Activated naive CD8-positive, alpha-beta T cell (primary cell): ENCODE measurements at regions not wholly inside any gene's neighbourhood (a gene's known extent, or its start where the extent isn't known, plus 50 kb on each side); places are given as distances from the start of the nearest gene placed in this dataset.

ENCODE experiments used
- H3K27ac Mint-ChIP-seq: one replicate; pipeline ENCODE4 v1.8.0; 2021; ENCODE audit warnings: mixed read lengths
- H3K27me3 Mint-ChIP-seq: one replicate; pipeline ENCODE4 v1.8.0; 2021; ENCODE audit warnings: mixed read lengths
- H3K36me3 Mint-ChIP-seq: one replicate; pipeline ENCODE4 v1.8.0; 2021; ENCODE audit warnings: mixed read lengths
- H3K4me1 Mint-ChIP-seq: one replicate; pipeline ENCODE4 v1.8.0; 2021; ENCODE audit warnings: low read depth, mixed read lengths
- H3K4me3 Mint-ChIP-seq: one replicate; pipeline ENCODE4 v1.8.0; 2021; ENCODE audit warnings: mild to moderate bottlenecking, mixed read lengths
- H3K9me3 Mint-ChIP-seq: one replicate; pipeline ENCODE4 v1.8.0; 2021; ENCODE audit warnings: low read depth, mixed read lengths

DNA sequence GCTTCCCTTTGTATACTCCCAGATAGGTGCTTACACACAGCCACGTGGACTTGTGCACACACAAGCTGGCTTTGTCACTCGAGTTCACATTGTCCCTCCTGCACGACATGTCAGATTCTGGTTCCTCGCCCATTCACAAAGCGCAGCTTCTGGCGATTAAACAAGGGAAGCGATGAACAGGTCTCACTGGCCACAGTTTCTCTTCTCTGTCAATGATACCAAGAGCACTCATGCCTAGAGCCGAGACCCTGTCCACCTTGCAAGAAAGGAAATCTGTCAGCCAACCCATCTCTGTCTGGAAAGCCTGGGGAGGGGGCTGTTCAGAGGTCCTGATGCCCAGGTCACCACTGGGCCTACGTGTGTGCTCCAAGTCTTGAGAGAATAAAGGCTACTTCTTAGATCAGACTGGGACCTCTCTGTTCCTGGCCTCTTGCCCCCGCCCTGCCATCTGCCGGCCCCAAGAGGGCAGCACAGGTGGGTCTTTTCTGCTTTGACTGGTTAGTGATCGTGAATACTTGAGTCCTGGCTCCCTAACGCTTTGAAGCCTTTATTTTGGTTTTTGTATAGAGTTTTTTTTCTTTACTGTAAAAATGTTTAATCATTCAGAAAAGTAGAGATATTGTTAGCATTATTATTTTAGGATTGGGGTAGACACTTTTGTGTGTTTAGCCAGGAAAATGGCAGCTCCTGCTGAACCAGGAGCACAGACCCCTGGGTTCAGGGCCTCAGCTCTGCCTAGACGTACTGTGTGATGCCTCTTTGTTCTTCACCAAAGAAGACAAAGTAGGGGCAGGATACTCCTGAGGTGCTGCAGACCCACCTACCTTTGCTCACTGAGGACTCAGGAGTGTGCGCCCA, 104.7 kb downstream of the MRM1 start:
- Mint-ChIP-seq H3K4me3 (no peak overlapping the region), H3K27ac (no peak overlapping the region), H3K27me3 (peaks cover 22% of the 10 kb centered on the region)

DNA sequence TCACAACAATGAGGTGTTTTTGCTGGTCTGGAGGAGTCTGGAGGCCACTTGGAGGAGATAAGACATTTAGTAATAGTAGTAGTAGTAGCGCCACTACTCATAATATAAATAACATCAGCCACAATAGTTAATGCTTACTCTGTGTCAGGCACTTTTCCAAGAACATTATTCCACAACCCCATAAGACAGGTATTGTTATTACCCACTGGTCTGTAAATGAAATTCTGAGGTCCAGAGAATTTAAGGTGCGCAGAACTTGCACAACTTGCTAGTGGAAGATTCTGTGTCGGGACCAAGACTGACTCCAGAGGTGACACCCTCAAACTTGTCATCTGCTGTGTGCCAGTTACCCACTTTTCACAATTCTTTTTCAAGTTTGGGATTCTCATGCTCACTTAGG, 106.5 kb downstream of the MRM1 start:
- no peaks in the 10 kb centered on the region for H3K9me3 Mint-ChIP-seq

More for the DNA sequence above, 104.7 kb downstream of the MRM1 start:
- H3K4me1 Mint-ChIP-seq: no peaks in the 10 kb centered on the region
- no peaks in the 10 kb centered on the region for H3K9me3 Mint-ChIP-seq
- H3K36me3 Mint-ChIP-seq: peaks cover 6% of the 10 kb centered on the region

DNA sequence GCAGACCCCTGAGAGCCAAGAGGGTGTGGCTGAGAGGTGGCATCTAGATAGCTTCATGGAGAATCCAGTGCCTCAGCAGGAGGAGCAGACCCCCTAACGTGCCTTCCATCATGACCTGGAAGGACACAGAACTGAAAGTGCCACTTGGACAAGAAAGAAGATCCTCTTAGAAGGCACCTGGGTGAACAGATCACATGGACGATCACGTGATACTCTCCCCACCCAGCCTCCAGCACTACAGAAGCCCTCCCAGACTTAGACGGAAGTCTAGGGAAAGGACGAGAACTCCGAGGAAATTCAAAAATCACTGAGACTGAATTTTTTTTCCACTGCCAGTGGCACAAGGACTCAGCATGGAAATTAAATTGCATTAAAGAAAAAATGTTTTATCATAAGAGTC, 113.4 kb downstream of the MRM1 start:
- Mint-ChIP-seq H3K4me1 (no peaks in the 10 kb centered on the region), H3K36me3 (no peaks in the 10 kb centered on the region), H3K4me3 (no peak overlapping the region), H3K27me3 (no peaks in the 10 kb centered on the region), H3K9me3 (no peaks in the 10 kb centered on the region), H3K27ac (no peak overlapping the region)

More for the DNA sequence above, 106.5 kb downstream of the MRM1 start:
- H3K36me3 Mint-ChIP-seq: no peaks in the 10 kb centered on the region
- H3K27ac Mint-ChIP-seq: no peak overlapping the region
- H3K27me3 Mint-ChIP-seq: peaks cover 10% of the 10 kb centered on the region
- H3K4me3 Mint-ChIP-seq: no peak overlapping the region
- H3K4me1 Mint-ChIP-seq: no peaks in the 10 kb centered on the region

DNA sequence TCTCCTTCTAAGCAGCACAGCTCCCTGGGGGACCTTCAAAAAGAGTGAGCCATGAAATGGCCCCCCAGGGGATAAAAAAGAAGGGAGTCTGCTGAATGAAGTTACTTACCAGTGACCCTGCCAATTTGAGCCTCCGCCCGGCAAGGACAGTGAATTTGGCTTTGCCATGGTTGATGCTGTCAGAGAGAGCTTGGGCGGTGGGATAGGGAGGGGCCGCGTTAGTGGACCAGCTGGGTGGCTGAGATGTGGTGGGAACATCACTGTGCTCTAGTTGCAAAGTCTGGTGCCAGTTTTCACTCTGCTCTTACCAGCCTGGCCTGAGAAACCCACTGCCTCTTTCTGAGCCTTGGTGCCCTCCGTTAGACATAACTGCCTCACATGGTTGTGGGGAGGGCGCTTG, 114.6 kb downstream of the MRM1 start:
- Mint-ChIP-seq H3K4me1 (peaks cover 5% of the 10 kb centered on the region), H3K9me3 (no peaks in the 10 kb centered on the region), H3K36me3 (no peaks in the 10 kb centered on the region)

GRCh38 chr17:36717088-36717487, 115.7 kb downstream of the MRM1 start:
- Mint-ChIP-seq H3K4me3 (no peak overlapping the region), H3K9me3 (no peaks in the 10 kb centered on the region), H3K4me1 (peaks cover 15% of the 10 kb centered on the region), H3K27ac (no peak overlapping the region), H3K27me3 (no peaks in the 10 kb centered on the region), H3K36me3 (no peaks in the 10 kb centered on the region)

More for the DNA sequence above, 114.6 kb downstream of the MRM1 start:
- no peak overlapping the region for H3K4me3 Mint-ChIP-seq
- no peak overlapping the region for H3K27ac Mint-ChIP-seq
- H3K27me3 Mint-ChIP-seq: no peaks in the 10 kb centered on the region

DNA sequence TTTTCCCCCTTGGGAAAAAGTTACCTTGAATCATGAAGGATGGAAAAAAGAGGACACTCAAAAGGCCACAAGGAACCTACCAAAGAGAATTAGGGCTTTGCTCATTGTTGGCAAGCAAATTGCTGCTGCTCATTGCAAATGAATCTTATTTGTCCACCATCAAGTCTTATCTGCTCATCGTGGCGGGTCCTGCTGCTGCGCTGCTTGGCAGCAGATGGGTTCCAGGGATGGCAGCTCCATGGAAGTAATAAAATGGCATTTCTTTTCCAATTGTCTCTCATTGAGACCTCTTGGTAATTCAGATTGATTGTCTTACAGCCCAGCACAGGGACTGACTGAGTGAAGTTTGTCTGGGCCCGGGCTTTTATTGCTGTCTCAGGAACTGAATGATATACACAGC, 118.7 kb downstream of the MRM1 start:
- H3K4me3 Mint-ChIP-seq: no peak overlapping the region
- H3K36me3 Mint-ChIP-seq: no peaks in the 10 kb centered on the region
- peak overlapping the region; percentile 98 for H3K27ac Mint-ChIP-seq
- H3K9me3 Mint-ChIP-seq: no peaks in the 10 kb centered on the region
- H3K27me3 Mint-ChIP-seq: no peaks in the 10 kb centered on the region
- peaks cover 37% of the 10 kb centered on the region for H3K4me1 Mint-ChIP-seq

- Mint-ChIP-seq H3K4me3 (peak overlapping the region; percentile 86), H3K36me3 (no peaks in the 10 kb centered on the region), H3K27ac (peak overlapping the region; percentile 98), H3K9me3 (no peaks in the 10 kb centered on the region), H3K27me3 (no peaks in the 10 kb centered on the region), H3K4me1 (peaks cover 46% of the 10 kb centered on the region)
Measured at GRCh38 chr17:36721560-36722120, 120.3 kb downstream of the MRM1 start.

DNA sequence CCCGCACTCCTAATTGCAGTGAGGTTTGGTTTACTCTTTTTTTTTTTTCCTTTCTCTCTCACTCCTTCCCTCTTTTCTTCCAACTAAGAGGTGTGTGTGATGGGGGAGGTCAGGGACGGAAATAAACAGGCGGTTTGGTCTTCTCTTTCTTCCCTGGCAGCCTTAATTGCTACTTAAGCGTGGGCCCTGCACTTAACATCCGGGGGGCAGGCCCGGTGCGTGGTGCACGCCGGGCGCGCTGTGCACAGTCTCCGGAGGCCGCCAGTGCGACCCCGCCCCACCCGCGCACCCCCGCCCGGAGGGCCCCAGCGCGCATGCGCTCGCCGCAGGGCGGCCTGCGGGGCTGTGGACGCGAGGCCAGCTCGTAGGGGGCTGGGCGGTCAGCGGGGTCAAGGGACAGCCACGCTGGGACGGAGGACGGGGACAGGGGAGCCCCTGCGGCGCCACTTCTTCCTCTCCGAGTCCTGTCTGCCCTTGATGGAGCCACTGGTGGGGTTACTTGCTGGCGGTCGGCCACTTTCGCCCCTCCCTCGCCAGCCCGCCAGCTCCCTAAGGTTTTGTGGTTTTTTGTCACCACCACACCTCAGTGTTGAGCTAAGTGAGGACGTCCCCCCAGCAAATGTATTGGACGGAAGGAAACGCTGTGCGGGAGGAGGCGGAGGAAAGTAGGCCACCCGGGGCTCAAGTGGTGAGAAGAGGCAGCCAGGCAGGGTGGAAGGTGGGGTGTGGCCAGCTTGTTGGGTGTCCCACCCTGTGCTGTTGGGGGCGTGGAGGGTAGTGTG, 120.9 kb downstream of the MRM1 start:
- peak overlapping the region; percentile 86 for H3K4me3 Mint-ChIP-seq
- H3K36me3 Mint-ChIP-seq: no peaks in the 10 kb centered on the region
- no peaks in the 10 kb centered on the region for H3K27me3 Mint-ChIP-seq
- H3K9me3 Mint-ChIP-seq: no peaks in the 10 kb centered on the region
- H3K27ac Mint-ChIP-seq: peak overlapping the region; percentile 98
- peaks cover 52% of the 10 kb centered on the region for H3K4me1 Mint-ChIP-seq

DNA sequence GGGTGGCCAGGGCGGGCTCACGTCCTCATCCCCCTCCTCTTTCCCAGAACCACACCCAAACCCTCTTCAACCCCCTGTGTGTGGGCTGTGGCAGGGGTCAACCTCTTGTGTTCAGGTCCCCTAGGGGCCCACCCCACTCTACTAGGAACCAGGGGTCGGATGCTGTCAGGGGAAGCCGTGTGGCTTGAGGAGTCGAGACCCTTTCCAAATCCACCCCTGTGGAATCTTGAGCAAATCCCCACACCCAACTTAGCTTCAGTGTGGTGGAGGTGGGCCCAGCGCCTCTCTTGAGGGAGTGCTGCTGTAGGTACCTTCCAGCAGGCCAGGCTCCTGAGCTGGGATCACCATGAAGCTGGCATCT, 121.5 kb downstream of the MRM1 start:
- Mint-ChIP-seq H3K9me3 (no peaks in the 10 kb centered on the region), H3K4me3 (peak overlapping the region; percentile 78), H3K4me1 (peaks cover 56% of the 10 kb centered on the region), H3K27me3 (no peaks in the 10 kb centered on the region), H3K27ac (peak overlapping the region; percentile 80), H3K36me3 (no peaks in the 10 kb centered on the region)

DNA sequence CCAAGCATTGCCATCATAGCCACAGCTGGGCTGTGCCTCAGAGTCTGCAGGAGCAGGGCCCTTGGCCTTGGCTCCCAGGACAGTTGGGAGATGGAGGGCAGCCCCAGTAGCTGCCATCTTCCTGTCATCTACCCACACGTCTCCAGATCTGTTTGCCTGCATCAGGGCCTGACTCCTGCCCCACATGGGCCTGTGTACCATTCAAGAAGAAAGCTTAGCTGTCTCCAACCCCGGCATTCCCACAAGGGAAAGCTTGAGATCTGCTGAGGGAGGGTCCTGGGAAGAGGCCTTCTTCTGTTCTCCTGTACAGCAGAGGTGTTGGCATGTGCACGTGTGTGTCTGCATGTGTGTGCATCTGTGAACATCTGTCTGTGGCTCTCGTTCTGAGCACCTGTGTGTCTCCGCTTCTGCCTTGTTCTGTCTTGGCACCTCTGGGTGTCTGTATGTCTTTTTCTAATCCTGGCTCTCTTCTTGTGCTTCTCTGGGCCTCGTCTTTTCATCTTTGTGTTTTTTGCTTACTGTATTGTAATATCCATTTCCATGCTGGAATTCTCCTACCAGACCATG, 122.2 kb downstream of the MRM1 start:
- H3K36me3 Mint-ChIP-seq: no peaks in the 10 kb centered on the region
- H3K4me1 Mint-ChIP-seq: peaks cover 63% of the 10 kb centered on the region
- H3K9me3 Mint-ChIP-seq: no peaks in the 10 kb centered on the region
- H3K4me3 Mint-ChIP-seq: peak overlapping the region; percentile 78
- peak overlapping the region; percentile 80 for H3K27ac Mint-ChIP-seq
- no peaks in the 10 kb centered on the region for H3K27me3 Mint-ChIP-seq

- no peaks in the 10 kb centered on the region for H3K9me3 Mint-ChIP-seq
- no peaks in the 10 kb centered on the region for H3K36me3 Mint-ChIP-seq
- peaks cover 63% of the 10 kb centered on the region for H3K4me1 Mint-ChIP-seq
- peaks cover 4% of the 10 kb centered on the region for H3K27me3 Mint-ChIP-seq
- no peak overlapping the region for H3K4me3 Mint-ChIP-seq
- H3K27ac Mint-ChIP-seq: peak overlapping the region; percentile 50
Measured at GRCh38 chr17:36726199-36726598, 124.8 kb downstream of the MRM1 start.

DNA sequence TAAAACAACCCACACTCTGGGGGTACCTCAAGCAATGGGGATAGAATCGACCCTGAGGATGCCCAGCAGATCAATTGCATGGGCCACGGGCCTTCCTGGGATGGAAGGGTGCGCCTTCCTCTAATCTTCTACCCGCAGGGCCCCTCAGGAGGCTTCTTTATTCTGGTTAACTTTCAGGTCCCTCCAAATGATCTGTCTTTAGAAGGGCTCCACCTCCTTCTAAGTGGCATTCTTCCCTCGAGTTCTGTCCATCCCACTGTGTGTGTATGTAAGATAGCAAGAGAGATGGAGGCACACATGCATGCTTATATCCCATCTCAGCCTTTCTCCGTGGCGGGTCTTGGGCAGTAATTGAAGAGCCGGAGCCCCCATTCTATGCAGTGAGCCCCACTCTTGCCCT, 125.7 kb downstream of the MRM1 start:
- no peaks in the 10 kb centered on the region for H3K36me3 Mint-ChIP-seq
- peaks cover 55% of the 10 kb centered on the region for H3K4me1 Mint-ChIP-seq
- H3K4me3 Mint-ChIP-seq: peak overlapping the region; percentile 60
- H3K27ac Mint-ChIP-seq: peak overlapping the region; percentile 72
- peaks cover 5% of the 10 kb centered on the region for H3K27me3 Mint-ChIP-seq
- H3K9me3 Mint-ChIP-seq: no peaks in the 10 kb centered on the region

DNA sequence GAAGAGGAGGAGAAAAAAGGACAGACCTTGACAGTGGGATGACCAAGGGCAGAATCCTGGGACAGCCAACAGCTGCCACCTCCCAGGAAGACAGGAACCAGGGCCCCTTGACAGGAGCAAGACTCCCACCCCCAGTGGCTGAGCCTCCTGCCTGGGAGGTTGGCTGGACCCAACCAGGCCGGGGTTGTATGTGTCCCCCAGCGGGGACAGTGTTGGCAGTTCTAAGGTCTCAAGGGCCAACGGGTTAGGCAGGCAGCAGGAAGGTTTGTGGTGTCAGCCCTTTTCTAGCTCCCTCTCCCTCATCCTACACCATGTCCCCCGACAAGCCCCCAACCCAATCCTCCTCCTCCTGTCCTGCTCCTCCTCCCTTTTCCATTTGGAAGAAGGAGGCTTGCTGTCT, 126.2 kb downstream of the MRM1 start:
- H3K4me1 Mint-ChIP-seq: peaks cover 53% of the 10 kb centered on the region
- H3K27ac Mint-ChIP-seq: peak overlapping the region; percentile 72
- peak overlapping the region; percentile 70 for H3K4me3 Mint-ChIP-seq

DNA sequence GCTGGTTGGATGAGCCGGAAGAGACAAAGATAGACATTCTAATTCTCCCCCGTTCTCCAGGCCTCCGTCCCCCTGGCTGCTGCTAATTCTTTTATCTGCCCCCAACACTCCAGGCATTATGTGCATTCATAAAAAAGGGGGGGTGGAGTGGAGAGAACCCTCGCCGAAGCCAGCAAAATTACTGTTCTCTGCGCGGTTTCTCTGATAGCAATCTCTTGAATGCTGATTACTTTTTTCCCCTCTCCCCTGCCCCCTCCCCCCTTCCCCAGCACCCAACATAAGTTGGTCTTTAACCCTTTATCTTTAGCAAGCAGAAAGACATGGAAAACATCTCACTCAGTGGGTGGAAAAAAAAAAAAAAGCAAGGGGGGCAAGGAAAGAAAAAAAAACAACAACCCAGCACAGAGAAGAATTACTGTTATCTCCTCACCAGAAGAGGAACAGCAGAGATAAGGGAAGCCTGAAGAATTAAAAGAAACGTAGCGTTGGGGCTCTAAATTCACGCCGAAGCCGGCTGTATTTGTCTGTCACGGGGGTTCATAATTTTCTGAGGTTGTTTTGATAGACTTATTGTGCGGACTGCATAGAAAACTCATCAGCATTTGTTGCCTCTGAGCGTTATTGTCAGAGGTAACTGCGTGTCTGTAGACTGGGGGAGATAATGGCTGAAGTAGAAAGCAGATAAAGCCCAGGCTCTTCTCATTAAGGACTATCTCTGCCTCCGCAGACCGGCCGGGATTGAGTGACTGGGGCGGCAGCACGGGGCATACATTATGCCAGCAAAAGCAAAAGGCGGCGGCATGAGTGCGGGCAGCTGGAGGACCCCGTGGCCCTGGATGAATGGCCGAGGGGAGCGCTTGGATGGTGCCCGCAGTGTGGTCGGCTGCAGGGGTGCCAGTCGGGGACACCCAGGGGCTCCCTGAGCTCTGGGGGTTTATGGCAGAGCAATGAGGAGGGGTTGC, 126.9 kb downstream of the MRM1 start:
- Mint-ChIP-seq H3K27ac (peak overlapping the region; percentile 28), H3K27me3 (peaks cover 14% of the 10 kb centered on the region), H3K36me3 (no peaks in the 10 kb centered on the region), H3K4me3 (peak overlapping the region; percentile 70), H3K4me1 (peaks cover 46% of the 10 kb centered on the region), H3K9me3 (no peaks in the 10 kb centered on the region)

More for the DNA sequence above, 126.2 kb downstream of the MRM1 start:
- peaks cover 10% of the 10 kb centered on the region for H3K27me3 Mint-ChIP-seq
- H3K9me3 Mint-ChIP-seq: no peaks in the 10 kb centered on the region
- no peaks in the 10 kb centered on the region for H3K36me3 Mint-ChIP-seq
